NB4 (cell line): ENCODE measurements at regions not wholly inside any gene's neighbourhood (a gene's known extent, or its start where the extent isn't known, plus 50 kb on each side); places are given as distances from the start of the nearest gene placed in this dataset.

ENCODE experiments used
- DNase-seq: peaks from one replicate; pipeline ENCODE4 v3.0.0; 2010; ENCODE audit warnings: low read depth
- H3K4me3 ChIP-seq: one replicate; pipeline ENCODE4 v1.5.1; 2011; ENCODE audit warnings: mild to moderate bottlenecking, low read depth, low read length, moderate library complexity
- CTCF ChIP-seq: IDR thresholded peaks from one replicate; pipeline ENCODE4 v1.5.1; 2012; ENCODE audit warnings: low read depth, low read length
- MAX ChIP-seq: IDR thresholded peaks from 2 replicates; pipeline ENCODE4 v1.6.1; 2011; ENCODE audit warnings: low read depth, low read length
- MYC ChIP-seq: IDR thresholded peaks from 2 replicates; pipeline ENCODE4 v1.6.1; 2011; ENCODE audit warnings: low read depth, low read length
- POLR2A ChIP-seq: IDR thresholded peaks from 2 replicates; pipeline ENCODE4 v1.6.1; 2011; ENCODE audit warnings: mild to moderate bottlenecking; ENCODE audit not compliant: insufficient read length; ENCODE audit errors: extremely low read depth

- DNase-seq, result no peak
- TF ChIP-seq MYC, result no peak
- no peak for TF ChIP-seq CTCF
- no peak for TF ChIP-seq POLR2A
- no peak for TF ChIP-seq MAX
- no peak overlapping the region for H3K4me3 ChIP-seq
These were observed 200.4 kb downstream of the RAB11FIP4 start for GRCh38 chr17:31591924-31592323.

GRCh38 chr17:31588512-31588911 is 197.0 kb downstream of the RAB11FIP4 start:
- H3K4me3 ChIP-seq, result no peak overlapping the region
- TF ChIP-seq MAX (no peak), POLR2A (no peak), CTCF (no peak), MYC (no peak)
- no peak for DNase-seq

GRCh38 chr17:31588034-31588433 is 196.6 kb downstream of the RAB11FIP4 start:
- DNase-seq, result no peak
- no peak overlapping the region for H3K4me3 ChIP-seq
- TF ChIP-seq CTCF (no peak), MAX (no peak), POLR2A (no peak), MYC (no peak)
